ENCODE measurements at regions not wholly inside any gene's neighbourhood (a gene's known extent, or its start where the extent isn't known, plus 50 kb on each side); places are given as distances from the start of the nearest gene placed in this dataset.
"Not testable (repeated sequence)": the region's sequence is repeated elsewhere in the genome, so short reads cannot be mapped to it uniquely, and the experiment has no call there.

DNA sequence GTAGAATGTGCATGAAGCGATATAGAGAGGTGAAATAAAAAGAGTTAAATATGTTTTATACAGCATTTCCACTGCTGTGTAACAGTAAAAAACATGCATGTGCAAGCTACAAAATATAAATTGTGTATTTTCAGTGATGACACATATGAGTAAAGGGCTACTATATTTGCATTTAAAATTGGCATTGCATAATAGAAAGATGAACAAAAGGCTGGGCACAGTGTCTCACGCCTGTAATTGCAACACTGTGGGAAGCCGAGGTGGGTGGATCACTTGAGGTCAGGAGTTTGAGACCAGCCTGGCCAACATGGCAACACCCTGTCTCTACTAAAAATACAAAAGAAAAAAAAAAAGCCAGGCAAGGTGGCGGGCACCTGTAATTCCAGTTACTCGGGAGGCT, 79.8 kb upstream of the CCDC71L start:
- H3K27me3 ChIP-seq (ENCODE audit: control insufficient read depth in 3 of 3, insufficient read depth in 3 of 3, low read length in 3 of 3), result no peaks in the 10 kb centered on the region
- H3K4me1 ChIP-seq (ENCODE audit: control insufficient read depth in 3 of 3, insufficient read depth in 2 of 3, low read depth in 1 of 3, low read length in 2 of 3), result no peaks in the 10 kb centered on the region
- no peak overlapping the region for H3K4me3 ChIP-seq (ENCODE audit: low read depth in 1 of 3, low read length in 3 of 3)
- H3K9me3 ChIP-seq (ENCODE audit: control insufficient read depth in 2 of 2, insufficient read depth in 1 of 2, low read depth in 1 of 2, low read length in 1 of 2), result no peaks in the 10 kb centered on the region
- no peaks in the 10 kb centered on the region for H3K36me3 ChIP-seq (ENCODE audit: control insufficient read depth in 3 of 3, insufficient read depth in 2 of 3, low read depth in 1 of 3, low read length in 3 of 3)
- no peak overlapping the region for H3K27ac ChIP-seq (ENCODE audit: low read depth in 1 of 3, low read length in 2 of 3)
- WGBS, 3 donors, result 92% methylated on average over 5 of the region's 5 CpGs
- FAIRE-seq (no peak), DNase-seq (no peak)

DNA sequence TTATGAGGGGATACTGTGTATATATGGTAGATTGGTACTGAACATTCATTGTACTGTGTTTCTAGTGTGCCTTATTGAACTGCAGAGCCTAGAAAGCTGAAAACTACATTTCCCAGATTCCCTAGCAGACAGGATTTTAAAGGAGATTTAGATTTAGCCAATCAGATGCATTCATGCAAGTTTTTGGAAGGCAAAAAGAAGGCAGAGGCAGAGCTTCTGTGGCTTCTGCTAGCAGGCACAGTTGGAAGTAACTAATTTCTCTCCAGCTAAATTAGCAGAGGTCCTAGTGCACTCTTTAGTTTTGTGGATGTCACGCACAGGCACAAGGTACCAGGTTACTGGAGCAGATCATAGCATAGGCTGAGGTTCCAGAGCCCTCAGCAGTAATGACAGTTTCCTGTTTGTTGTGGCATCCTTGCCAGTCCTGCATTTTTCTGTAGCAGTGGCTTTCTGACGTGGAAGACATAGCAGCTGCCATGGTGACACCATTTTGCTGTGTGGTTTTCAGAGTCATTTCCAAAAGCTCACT, 83.7 kb upstream of the CCDC71L start:
- FAIRE-seq (no peak), DNase-seq (no peak)
- no peaks in the 10 kb centered on the region for H3K36me3 ChIP-seq (ENCODE audit: control insufficient read depth in 3 of 3, insufficient read depth in 2 of 3, low read depth in 1 of 3, low read length in 3 of 3)
- WGBS, 3 donors, result 82 to 93% (median 89%) methylated on average over 2 of the region's 2 CpGs
- no peak overlapping the region for H3K27ac ChIP-seq (ENCODE audit: low read depth in 1 of 3, low read length in 2 of 3)
- no peaks in the 10 kb centered on the region for H3K4me1 ChIP-seq (ENCODE audit: control insufficient read depth in 3 of 3, insufficient read depth in 2 of 3, low read depth in 1 of 3, low read length in 2 of 3)
- H3K9me3 ChIP-seq (ENCODE audit: control insufficient read depth in 2 of 2, insufficient read depth in 1 of 2, low read depth in 1 of 2, low read length in 1 of 2), result no peaks in the 10 kb centered on the region
- H3K4me3 ChIP-seq (ENCODE audit: low read depth in 1 of 3, low read length in 3 of 3), result no peak overlapping the region
- H3K27me3 ChIP-seq (ENCODE audit: control insufficient read depth in 3 of 3, insufficient read depth in 3 of 3, low read length in 3 of 3), result no peaks in the 10 kb centered on the region

DNA sequence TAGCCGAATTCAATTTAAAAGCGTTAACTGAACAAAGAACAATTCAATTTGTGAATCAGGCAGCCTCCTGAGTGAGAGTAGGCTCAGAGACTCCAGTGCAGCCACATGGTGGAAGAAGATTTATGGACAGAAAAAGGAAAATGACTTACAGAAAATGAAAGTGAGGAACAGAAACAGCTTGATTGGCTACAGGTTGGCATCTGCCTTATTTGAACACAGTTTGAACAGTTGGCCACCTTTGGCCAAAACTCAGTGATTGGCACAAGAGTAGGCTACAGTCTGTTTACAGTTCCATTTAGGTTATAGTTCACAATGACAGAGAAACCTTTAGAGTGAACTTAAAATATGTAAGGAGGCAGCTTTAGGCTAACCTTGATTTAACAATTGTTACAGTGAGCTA, 86.3 kb upstream of the CCDC71L start:
- not testable (repeated sequence) for H3K27me3 ChIP-seq (ENCODE audit: control insufficient read depth in 3 of 3, insufficient read depth in 3 of 3, low read length in 3 of 3); H3K36me3 ChIP-seq (ENCODE audit: control insufficient read depth in 3 of 3, insufficient read depth in 2 of 3, low read depth in 1 of 3, low read length in 3 of 3); DNase-seq; H3K4me1 ChIP-seq (ENCODE audit: control insufficient read depth in 3 of 3, insufficient read depth in 2 of 3, low read depth in 1 of 3, low read length in 2 of 3); FAIRE-seq; H3K9me3 ChIP-seq (ENCODE audit: control insufficient read depth in 2 of 2, insufficient read depth in 1 of 2, low read depth in 1 of 2, low read length in 1 of 2); H3K27ac ChIP-seq (ENCODE audit: low read depth in 1 of 3, low read length in 2 of 3); H3K4me3 ChIP-seq (ENCODE audit: low read depth in 1 of 3, low read length in 3 of 3)
- 89 to 90% (median 89%) methylated on average over 2 of the region's 2 CpGs for WGBS, 3 donors

DNA sequence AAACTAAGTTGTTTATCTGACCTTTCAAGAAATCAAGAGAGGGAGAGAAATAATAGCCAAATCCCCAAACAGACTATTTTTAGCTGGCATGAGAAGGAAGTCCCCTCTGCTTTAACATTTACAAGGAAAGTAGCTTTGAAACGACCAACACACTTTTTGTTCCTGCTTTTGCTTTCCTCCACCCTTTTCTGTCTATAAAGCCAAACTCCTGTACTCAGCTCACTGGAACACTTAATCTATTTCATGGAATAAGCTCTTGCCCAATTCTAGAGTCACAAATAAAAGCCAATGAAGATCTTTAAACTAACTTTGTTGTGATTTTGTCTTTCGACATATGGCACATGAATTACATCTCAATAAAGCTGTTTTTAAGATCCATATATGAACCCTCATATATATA, 86.8 kb upstream of the CCDC71L start:
- no peaks in the 10 kb centered on the region for H3K36me3 ChIP-seq (ENCODE audit: control insufficient read depth in 3 of 3, insufficient read depth in 2 of 3, low read depth in 1 of 3, low read length in 3 of 3)
- H3K27me3 ChIP-seq (ENCODE audit: control insufficient read depth in 3 of 3, insufficient read depth in 3 of 3, low read length in 3 of 3), result no peaks in the 10 kb centered on the region
- H3K4me1 ChIP-seq (ENCODE audit: control insufficient read depth in 3 of 3, insufficient read depth in 2 of 3, low read depth in 1 of 3, low read length in 2 of 3), result peaks cover 0 to 3% (median 0%) of the 10 kb centered on the region in 3 donors
- H3K27ac ChIP-seq (ENCODE audit: low read depth in 1 of 3, low read length in 2 of 3), result no peak overlapping the region
- WGBS, 3 donors, result 38 to 62% (median 52%) methylated on average over 2 of the region's 2 CpGs
- FAIRE-seq (no peak), DNase-seq (no peak)
- no peaks in the 10 kb centered on the region for H3K9me3 ChIP-seq (ENCODE audit: control insufficient read depth in 2 of 2, insufficient read depth in 1 of 2, low read depth in 1 of 2, low read length in 1 of 2)
- no peak overlapping the region for H3K4me3 ChIP-seq (ENCODE audit: low read depth in 1 of 3, low read length in 3 of 3)

DNA sequence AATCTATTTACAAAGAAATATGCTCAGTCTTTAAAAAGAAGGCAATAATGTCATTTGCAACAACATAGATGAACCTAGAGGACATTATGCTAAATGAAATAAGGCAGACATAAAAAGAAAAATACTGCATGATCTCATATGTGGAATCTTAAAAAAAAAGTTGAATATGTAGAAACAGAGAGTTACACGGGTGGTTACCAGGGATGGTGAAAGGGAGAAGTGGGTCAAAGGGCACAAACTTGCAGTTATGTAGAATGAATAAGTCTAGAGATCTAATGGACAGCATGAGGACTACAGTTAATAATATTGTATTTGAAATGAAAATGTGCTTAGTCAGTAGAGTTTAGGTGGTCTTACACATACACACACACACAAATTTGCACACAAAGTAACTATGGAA, 88.2 kb upstream of the CCDC71L start:
- Histone ChIP-seq H3K27ac (ENCODE audit: low read depth in 1 of 3, low read length in 2 of 3) (no peak overlapping the region), H3K9me3 (ENCODE audit: control insufficient read depth in 2 of 2, insufficient read depth in 1 of 2, low read depth in 1 of 2, low read length in 1 of 2) (no peaks in the 10 kb centered on the region), H3K36me3 (ENCODE audit: control insufficient read depth in 3 of 3, insufficient read depth in 2 of 3, low read depth in 1 of 3, low read length in 3 of 3) (no peaks in the 10 kb centered on the region), H3K4me1 (ENCODE audit: control insufficient read depth in 3 of 3, insufficient read depth in 2 of 3, low read depth in 1 of 3, low read length in 2 of 3) (peaks cover 0 to 3% (median 0%) of the 10 kb centered on the region in 3 donors), H3K27me3 (ENCODE audit: control insufficient read depth in 3 of 3, insufficient read depth in 3 of 3, low read length in 3 of 3) (no peaks in the 10 kb centered on the region), H3K4me3 (ENCODE audit: low read depth in 1 of 3, low read length in 3 of 3) (no peak overlapping the region)
- whole genome bisulfite sequencing, 3 donors, result 50 to 74% (median 57%) methylated on average over 1 of the region's 1 CpG
- DNase-seq, result no peak
- FAIRE-seq, result no peak

DNA sequence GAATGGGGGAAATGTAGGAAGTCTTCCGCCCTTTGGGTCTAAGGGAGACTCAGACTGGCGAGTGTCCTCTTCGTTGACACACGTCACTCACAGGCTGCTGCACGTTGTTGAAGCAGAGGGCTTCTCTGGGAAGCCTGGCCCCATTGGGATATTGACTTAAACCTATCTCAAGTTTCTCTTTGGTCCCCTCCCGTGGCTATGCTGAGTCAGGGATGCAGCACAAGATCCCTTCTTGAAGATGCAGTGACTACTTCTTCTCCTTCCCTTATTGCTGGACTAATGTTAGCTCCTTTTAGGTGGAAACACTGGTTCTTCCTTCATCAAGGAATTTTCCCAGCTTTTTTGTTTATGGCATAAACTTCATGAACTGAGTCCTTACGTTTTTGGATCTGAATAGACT, 89.8 kb upstream of the CCDC71L start:
- H3K9me3 ChIP-seq (ENCODE audit: control insufficient read depth in 2 of 2, insufficient read depth in 1 of 2, low read depth in 1 of 2, low read length in 1 of 2), result no peaks in the 10 kb centered on the region
- H3K4me3 ChIP-seq (ENCODE audit: low read depth in 1 of 3, low read length in 3 of 3), result no peak overlapping the region
- H3K36me3 ChIP-seq (ENCODE audit: control insufficient read depth in 3 of 3, insufficient read depth in 2 of 3, low read depth in 1 of 3, low read length in 3 of 3), result no peaks in the 10 kb centered on the region
- no peaks in the 10 kb centered on the region for H3K27me3 ChIP-seq (ENCODE audit: control insufficient read depth in 3 of 3, insufficient read depth in 3 of 3, low read length in 3 of 3)
- FAIRE-seq, result no peak
- 85 to 88% (median 87%) methylated on average over 7 of the region's 7 CpGs for WGBS, 3 donors
- peaks cover 0 to 3% (median 0%) of the 10 kb centered on the region in 3 donors for H3K4me1 ChIP-seq (ENCODE audit: control insufficient read depth in 3 of 3, insufficient read depth in 2 of 3, low read depth in 1 of 3, low read length in 2 of 3)
- H3K27ac ChIP-seq (ENCODE audit: low read depth in 1 of 3, low read length in 2 of 3), result no peak overlapping the region
- no peak for DNase-seq

DNA sequence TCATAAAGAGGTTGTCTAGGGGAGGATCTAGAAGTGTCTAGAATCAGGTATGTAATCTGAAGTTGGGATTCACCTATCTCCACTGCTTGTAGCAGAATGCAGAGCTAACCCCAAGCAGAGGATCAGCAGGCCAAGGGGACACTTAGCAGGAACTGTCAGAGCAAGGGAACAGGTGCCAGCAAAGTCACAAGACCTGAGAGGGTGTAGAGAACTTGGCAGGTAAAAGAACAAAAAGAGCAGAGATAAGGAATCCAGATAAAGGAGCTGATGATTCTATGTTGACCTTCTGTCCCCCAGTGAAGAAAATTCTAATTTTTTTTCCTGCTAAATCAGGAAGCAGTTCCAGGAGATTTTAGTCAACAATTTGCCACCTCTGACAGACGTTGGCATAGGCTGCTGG, 91.4 kb upstream of the CCDC71L start:
- Histone ChIP-seq H3K27ac (ENCODE audit: low read depth in 1 of 3, low read length in 2 of 3) (no peak overlapping the region), H3K4me1 (ENCODE audit: control insufficient read depth in 3 of 3, insufficient read depth in 2 of 3, low read depth in 1 of 3, low read length in 2 of 3) (peaks cover 0 to 3% (median 0%) of the 10 kb centered on the region in 3 donors), H3K36me3 (ENCODE audit: control insufficient read depth in 3 of 3, insufficient read depth in 2 of 3, low read depth in 1 of 3, low read length in 3 of 3) (no peaks in the 10 kb centered on the region), H3K27me3 (ENCODE audit: control insufficient read depth in 3 of 3, insufficient read depth in 3 of 3, low read length in 3 of 3) (no peaks in the 10 kb centered on the region), H3K9me3 (ENCODE audit: control insufficient read depth in 2 of 2, insufficient read depth in 1 of 2, low read depth in 1 of 2, low read length in 1 of 2) (no peaks in the 10 kb centered on the region), H3K4me3 (ENCODE audit: low read depth in 1 of 3, low read length in 3 of 3) (no peak overlapping the region)
- DNase-seq (peak; percentile 40 to 57), FAIRE-seq (no peak)
- 6 to 37% (median 13%) methylated on average over 1 of the region's 1 CpG for WGBS, 3 donors

DNA sequence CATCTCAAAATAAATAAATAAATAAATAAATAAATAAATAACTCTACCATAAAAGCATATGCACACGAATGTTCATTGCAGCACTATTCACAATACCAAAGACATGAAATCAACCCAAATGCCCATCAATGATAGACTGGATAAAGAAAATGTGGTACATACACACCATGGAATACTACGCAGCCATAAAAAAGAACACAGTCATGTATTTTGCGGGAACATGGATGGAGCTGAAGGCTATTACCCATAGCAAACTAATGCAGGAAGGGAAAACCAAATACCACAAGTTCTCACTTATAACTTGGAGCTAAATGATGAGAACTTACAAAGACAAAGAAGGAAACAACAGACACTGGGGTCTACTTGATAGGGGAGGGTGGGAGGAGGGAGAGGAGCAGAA, 94.1 kb upstream of the CCDC71L start:
- not testable (repeated sequence) for H3K4me3 ChIP-seq (ENCODE audit: low read depth in 1 of 3, low read length in 3 of 3); H3K36me3 ChIP-seq (ENCODE audit: control insufficient read depth in 3 of 3, insufficient read depth in 2 of 3, low read depth in 1 of 3, low read length in 3 of 3); H3K4me1 ChIP-seq (ENCODE audit: control insufficient read depth in 3 of 3, insufficient read depth in 2 of 3, low read depth in 1 of 3, low read length in 2 of 3); FAIRE-seq; H3K9me3 ChIP-seq (ENCODE audit: control insufficient read depth in 2 of 2, insufficient read depth in 1 of 2, low read depth in 1 of 2, low read length in 1 of 2); H3K27me3 ChIP-seq (ENCODE audit: control insufficient read depth in 3 of 3, insufficient read depth in 3 of 3, low read length in 3 of 3); DNase-seq; H3K27ac ChIP-seq (ENCODE audit: low read depth in 1 of 3, low read length in 2 of 3)
- WGBS, 3 donors, result 93 to 97% (median 96%) methylated on average over 3 of the region's 3 CpGs

DNA sequence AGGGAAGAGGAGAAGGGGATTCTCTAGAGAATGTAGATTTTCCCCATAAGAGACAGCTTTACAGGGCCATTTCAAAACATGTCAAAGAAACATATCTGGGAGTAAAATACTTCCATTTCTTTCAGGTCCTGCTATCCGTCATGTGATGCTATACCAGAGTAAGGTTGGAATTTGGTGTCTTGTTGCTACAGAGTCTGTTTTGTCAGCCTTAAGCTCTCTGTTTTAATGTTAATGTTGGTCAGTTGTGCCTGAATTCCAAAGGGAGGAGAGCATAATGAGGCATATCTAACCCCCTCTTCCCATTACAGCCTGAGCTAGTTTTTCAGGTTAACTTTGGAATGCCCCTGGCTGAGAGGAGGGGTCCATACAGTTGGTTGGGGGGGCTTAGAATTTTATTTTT, 94.7 kb upstream of the CCDC71L start:
- Histone ChIP-seq H3K4me1 (ENCODE audit: control insufficient read depth in 3 of 3, insufficient read depth in 2 of 3, low read depth in 1 of 3, low read length in 2 of 3) (peaks cover 0 to 3% (median 0%) of the 10 kb centered on the region in 3 donors), H3K27me3 (ENCODE audit: control insufficient read depth in 3 of 3, insufficient read depth in 3 of 3, low read length in 3 of 3) (no peaks in the 10 kb centered on the region), H3K27ac (ENCODE audit: low read depth in 1 of 3, low read length in 2 of 3) (no peak overlapping the region), H3K9me3 (ENCODE audit: control insufficient read depth in 2 of 2, insufficient read depth in 1 of 2, low read depth in 1 of 2, low read length in 1 of 2) (no peaks in the 10 kb centered on the region), H3K36me3 (ENCODE audit: control insufficient read depth in 3 of 3, insufficient read depth in 2 of 3, low read depth in 1 of 3, low read length in 3 of 3) (no peaks in the 10 kb centered on the region), H3K4me3 (ENCODE audit: low read depth in 1 of 3, low read length in 3 of 3) (no peak overlapping the region)
- WGBS, 3 donors, result 96 to 100% (median 100%) methylated on average over 1 of the region's 1 CpG
- no peak for DNase-seq
- FAIRE-seq, result no peak

Data from small intestine (tissue), 7 donors.